ENCODE measurements at regions not wholly inside any gene's neighbourhood (a gene's known extent, or its start where the extent isn't known, plus 50 kb on each side); places are given as distances from the start of the nearest gene placed in this dataset.
"Not testable (repeated sequence)": the region's sequence is repeated elsewhere in the genome, so short reads cannot be mapped to it uniquely, and the experiment has no call there.

DNA sequence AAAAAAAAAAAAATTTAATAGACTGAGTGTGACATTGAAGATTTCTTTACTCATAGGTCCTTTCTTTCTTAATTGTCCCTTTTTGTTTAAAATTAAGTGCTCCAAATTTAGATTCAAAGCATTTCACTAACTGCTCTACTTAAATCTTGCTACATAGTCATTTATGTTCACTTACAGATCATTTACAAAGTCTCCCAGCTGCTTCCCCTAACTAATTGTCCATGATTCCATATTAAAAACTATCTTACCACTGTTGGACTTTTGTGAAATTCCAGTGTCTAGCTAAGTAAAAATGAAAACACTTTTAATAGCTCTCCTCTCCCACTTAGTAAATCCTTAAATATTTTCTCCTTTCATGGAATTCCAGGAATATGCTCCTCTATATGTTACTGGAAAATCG is 850.5 kb downstream of the NR2F1-AS1 start:
- Mint-ChIP-seq H3K27me3 (ENCODE audit: low read depth in 3 of 3) (no peaks in the 10 kb centered on the region), H3K4me3 (no peak overlapping the region), H3K4me1 (no peaks in the 10 kb centered on the region), H3K36me3 (no peaks in the 10 kb centered on the region), H3K27ac (no peak overlapping the region), H3K9me3 (peaks cover 3 to 31% (median 6%) of the 10 kb centered on the region in 6 donors)
- DNase-seq, result no peak

DNA sequence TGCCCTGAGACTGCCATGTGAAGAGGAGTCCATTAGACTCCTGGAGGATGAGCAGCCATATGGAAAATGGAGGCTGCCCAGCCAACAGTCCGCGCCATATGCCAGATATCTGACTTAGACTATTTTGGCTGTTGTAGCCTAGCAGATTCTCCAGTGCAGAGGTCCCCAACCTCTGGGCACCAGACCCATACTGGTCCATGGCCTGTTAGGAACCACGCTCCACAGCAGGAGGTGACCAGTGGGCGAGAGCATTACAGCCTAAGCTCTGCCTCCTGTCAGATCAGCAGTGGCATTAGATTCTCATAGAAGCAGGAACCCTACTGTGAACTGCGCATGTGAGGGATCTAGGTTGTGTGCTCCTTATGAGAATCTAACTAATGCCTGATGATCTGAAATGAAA is 851.9 kb downstream of the NR2F1-AS1 start:
- no peak for DNase-seq
- peaks cover 4 to 38% (median 8%) of the 10 kb centered on the region in 6 donors for H3K9me3 Mint-ChIP-seq
- H3K4me3 Mint-ChIP-seq, result no peak overlapping the region
- H3K36me3 Mint-ChIP-seq, result no peaks in the 10 kb centered on the region
- H3K27me3 Mint-ChIP-seq (ENCODE audit: low read depth in 3 of 3), result no peaks in the 10 kb centered on the region
- no peaks in the 10 kb centered on the region for H3K4me1 Mint-ChIP-seq
- H3K27ac Mint-ChIP-seq, result no peak overlapping the region

DNA sequence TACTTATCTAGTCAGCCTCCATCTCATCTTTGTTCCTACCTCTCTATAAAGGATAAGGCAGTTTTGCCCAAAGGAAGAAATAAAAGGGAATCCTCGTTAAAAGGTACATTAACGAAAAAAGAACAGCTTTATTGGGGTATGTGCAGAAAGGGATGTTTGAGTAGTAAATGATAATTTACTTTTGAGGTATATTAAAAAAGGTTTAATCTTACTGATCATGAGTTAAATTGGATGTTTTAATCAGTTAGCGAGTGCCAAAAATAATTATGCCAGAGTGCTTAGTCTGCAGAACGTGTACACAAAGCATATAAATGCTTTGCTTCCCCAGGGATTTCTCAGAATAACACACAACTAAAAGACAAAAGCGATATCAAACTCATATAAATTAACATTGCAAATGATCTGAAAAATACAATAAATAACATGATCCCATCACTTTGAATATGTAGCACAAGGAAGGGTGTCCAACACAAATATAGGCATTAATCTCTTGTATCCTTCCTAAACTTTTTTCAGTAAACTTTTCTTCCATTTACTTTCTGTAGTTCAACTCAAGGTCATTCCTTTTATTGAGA is 865.0 kb downstream of the NR2F1-AS1 start:
- DNase-seq, result no peak
- H3K27me3 Mint-ChIP-seq (ENCODE audit: low read depth in 3 of 3), result no peaks in the 10 kb centered on the region
- no peak overlapping the region for H3K4me3 Mint-ChIP-seq
- no peaks in the 10 kb centered on the region for H3K4me1 Mint-ChIP-seq
- no peaks in the 10 kb centered on the region for H3K36me3 Mint-ChIP-seq
- no peak overlapping the region for H3K27ac Mint-ChIP-seq
- H3K9me3 Mint-ChIP-seq, result peaks cover 0 to 12% (median 3%) of the 10 kb centered on the region in 6 donors

DNA sequence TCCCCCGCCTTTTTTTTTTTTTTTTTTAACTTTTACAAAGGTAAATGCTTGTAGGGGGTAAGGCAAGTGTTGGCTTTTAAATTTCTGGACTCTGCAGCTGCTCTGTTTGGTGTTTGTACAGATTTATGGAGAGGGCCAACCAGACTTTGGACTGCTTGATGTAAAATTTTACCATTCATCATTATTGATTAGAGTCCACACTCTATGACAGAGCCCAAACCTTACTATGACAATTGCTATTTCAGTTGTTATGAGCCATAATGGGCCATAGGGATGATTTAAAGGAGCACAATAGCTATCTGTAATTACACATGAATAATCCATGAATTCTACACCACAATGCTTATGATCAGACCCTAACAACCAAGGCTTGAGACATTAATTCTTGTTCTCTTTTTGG is 867.2 kb downstream of the NR2F1-AS1 start:
- H3K36me3 Mint-ChIP-seq, result no peaks in the 10 kb centered on the region
- DNase-seq, result no peak
- H3K4me3 Mint-ChIP-seq, result no peak overlapping the region
- peaks cover 0 to 13% (median 6%) of the 10 kb centered on the region in 6 donors for H3K9me3 Mint-ChIP-seq
- no peaks in the 10 kb centered on the region for H3K4me1 Mint-ChIP-seq
- H3K27me3 Mint-ChIP-seq (ENCODE audit: low read depth in 3 of 3), result no peaks in the 10 kb centered on the region
- no peak overlapping the region for H3K27ac Mint-ChIP-seq

DNA sequence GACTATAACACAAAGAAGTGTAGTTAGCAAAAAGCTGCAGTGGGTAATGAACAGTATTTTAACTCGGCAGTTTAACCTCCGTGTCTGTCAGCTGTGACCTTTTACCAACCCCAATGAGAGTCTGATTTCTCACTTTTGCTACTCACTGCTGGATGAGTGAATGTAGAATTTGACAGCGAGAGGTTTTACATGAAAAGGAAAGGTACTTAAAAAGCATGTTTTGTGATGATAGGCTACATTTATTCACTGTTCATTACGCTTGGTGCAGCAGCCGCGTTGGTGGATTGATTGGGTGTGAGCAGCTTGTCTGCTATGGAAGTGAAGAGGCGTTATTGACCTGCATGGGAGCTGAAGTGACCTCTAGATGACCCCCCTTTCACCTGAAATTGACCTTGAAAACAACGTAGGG is 867.7 kb downstream of the NR2F1-AS1 start:
- no peak overlapping the region for H3K27ac Mint-ChIP-seq
- H3K36me3 Mint-ChIP-seq, result no peaks in the 10 kb centered on the region

DNA sequence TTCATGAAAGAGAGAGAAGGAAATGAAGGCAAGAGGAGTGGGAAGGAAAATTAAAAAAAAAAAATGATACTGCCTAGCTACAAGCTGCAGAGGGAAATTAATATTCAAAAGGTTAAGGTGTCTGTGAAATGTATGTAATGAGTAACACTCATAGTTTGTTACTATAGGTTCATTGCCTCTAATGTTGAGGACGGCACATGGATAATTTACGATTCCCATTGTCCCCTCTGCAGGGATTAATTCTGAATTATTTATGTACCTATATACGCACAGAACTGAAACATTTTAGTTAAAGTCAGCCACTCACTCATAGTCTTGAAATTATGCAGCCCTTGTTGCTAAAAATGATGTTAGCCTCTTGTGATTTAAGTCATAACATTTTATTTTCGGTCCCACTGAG is 869.1 kb downstream of the NR2F1-AS1 start:
- H3K9me3 Mint-ChIP-seq, result peaks cover 0 to 21% (median 11%) of the 10 kb centered on the region in 6 donors
- H3K27me3 Mint-ChIP-seq (ENCODE audit: low read depth in 3 of 3), result no peaks in the 10 kb centered on the region
- H3K4me1 Mint-ChIP-seq, result no peaks in the 10 kb centered on the region
- DNase-seq, result no peak
- no peak overlapping the region for H3K27ac Mint-ChIP-seq
- no peak overlapping the region for H3K4me3 Mint-ChIP-seq
- H3K36me3 Mint-ChIP-seq, result no peaks in the 10 kb centered on the region

More for the DNA sequence above, 867.7 kb downstream of the NR2F1-AS1 start:
- Mint-ChIP-seq H3K9me3 (peaks cover 0 to 18% (median 8%) of the 10 kb centered on the region in 6 donors), H3K4me1 (no peaks in the 10 kb centered on the region), H3K27me3 (ENCODE audit: low read depth in 3 of 3) (no peaks in the 10 kb centered on the region), H3K4me3 (no peak overlapping the region)
- DNase-seq, result no peak

DNA sequence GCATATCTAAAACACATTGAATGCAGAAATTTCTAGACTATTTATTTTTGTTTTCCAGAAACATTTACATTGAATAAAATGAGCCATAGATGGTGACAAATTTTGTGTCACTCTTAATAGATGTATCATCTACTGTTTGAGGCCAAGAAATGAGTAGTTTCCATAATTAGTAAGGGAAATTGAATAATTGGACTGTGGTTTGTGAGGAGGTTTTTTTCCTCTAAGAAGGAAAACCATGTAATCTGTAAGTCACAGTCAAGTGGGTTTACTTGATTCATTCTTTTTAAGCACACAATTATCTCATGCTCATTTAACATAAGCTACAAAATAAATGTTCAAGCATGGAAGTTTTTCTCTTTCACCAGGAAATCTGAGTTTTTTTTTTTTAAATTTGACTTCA is 876.4 kb downstream of the NR2F1-AS1 start:
- no peaks in the 10 kb centered on the region for H3K27me3 Mint-ChIP-seq (ENCODE audit: low read depth in 3 of 3)
- peaks cover 0 to 23% (median 7%) of the 10 kb centered on the region in 6 donors for H3K9me3 Mint-ChIP-seq

DNA sequence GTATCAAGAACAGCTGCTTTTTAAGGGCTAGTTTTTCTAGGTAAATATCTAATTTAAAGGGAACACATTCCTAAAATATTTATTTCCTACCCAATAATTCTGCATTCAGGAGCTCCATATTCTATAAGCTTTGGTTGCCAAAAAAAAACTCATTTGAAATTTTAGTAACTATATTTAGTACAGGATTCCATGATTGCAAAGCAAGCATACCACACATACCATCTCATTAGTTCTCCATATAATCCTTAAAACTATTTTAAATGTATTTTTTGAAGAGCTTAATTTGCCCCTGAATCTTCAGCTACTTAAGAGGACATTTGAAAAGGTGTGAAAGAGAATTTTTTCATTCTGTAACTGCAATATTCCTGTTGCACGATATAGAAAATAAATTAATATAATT is 877.0 kb downstream of the NR2F1-AS1 start:
- no peak for DNase-seq
- no peaks in the 10 kb centered on the region for H3K27me3 Mint-ChIP-seq (ENCODE audit: low read depth in 3 of 3)
- no peak overlapping the region for H3K27ac Mint-ChIP-seq
- H3K36me3 Mint-ChIP-seq, result no peaks in the 10 kb centered on the region
- peaks cover 0 to 26% (median 8%) of the 10 kb centered on the region in 6 donors for H3K9me3 Mint-ChIP-seq
- no peaks in the 10 kb centered on the region for H3K4me1 Mint-ChIP-seq
- no peak overlapping the region for H3K4me3 Mint-ChIP-seq

More for the DNA sequence above, 876.4 kb downstream of the NR2F1-AS1 start:
- no peaks in the 10 kb centered on the region for H3K36me3 Mint-ChIP-seq
- no peak overlapping the region for H3K4me3 Mint-ChIP-seq
- no peak overlapping the region for H3K27ac Mint-ChIP-seq
- H3K4me1 Mint-ChIP-seq, result no peaks in the 10 kb centered on the region
- no peak for DNase-seq

DNA sequence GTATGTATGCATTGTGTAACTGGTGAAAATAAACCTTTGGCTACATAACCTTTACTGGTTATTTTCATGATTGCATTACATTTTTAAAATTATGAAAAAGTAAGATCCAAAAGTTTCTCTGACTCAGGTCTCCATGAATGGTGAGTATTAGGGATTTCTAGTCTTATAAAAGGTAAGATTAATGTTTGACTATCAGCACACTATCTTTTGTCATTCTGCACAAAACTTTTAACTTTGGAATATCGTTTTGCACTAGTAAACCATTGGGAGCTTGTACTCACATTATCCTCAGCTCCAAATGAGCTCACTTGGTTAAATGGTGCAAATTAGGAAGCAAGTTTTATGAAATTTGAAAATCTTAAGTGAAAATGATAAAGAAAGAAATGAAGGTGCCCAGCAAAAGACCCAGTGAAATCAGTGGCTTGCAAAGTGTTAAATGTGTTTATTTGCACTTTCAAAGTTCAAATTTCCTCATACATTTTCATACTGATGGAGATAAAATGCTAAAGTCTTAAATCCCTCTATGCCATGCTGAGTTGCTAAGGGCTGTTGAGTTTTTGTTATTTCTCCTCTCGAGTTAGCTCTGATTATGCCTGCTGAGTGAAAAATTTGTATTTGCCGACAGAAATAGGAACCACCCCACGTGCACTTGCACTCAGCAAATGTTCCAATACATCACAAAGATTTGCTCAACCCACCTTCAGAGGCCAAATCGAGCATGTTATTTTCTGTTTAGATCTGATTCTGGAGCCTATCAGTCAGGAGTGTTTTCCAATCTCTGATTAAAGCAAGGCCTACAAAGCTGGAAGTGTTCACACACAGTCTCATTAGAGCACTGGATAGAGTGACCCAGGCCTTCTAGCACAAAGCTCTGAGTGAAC is 885.7 kb downstream of the NR2F1-AS1 start:
- Mint-ChIP-seq H3K27ac (no peak overlapping the region), H3K27me3 (ENCODE audit: low read depth in 3 of 3) (peaks cover 0 to 2% (median 0%) of the 10 kb centered on the region in 3 donors), H3K9me3 (peaks cover 0 to 23% (median 5%) of the 10 kb centered on the region in 6 donors), H3K36me3 (no peaks in the 10 kb centered on the region), H3K4me3 (no peak overlapping the region), H3K4me1 (no peaks in the 10 kb centered on the region)
- DNase-seq, result no peak

DNA sequence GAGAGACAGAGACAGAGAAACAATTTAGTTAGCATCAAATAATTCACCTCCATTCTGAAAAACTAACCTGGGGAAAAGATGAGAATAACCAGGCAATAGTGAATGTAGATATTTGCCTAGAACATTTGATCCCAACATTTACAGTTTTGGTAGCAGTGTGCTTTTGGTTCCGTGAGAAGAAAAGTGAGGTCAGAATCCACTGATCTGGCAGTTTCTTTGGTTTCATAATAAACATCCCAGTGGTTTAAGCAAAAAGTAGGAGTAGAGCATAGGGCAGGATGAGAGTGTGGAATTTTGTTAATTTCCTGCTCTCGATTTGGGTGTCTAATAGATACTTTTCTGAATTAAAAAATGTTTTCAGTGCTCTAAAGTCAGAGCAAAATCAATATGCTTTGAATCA is 887.0 kb downstream of the NR2F1-AS1 start:
- DNase-seq, result no peak
- no peak overlapping the region for H3K27ac Mint-ChIP-seq
- no peak overlapping the region for H3K4me3 Mint-ChIP-seq
- H3K4me1 Mint-ChIP-seq, result no peaks in the 10 kb centered on the region
- H3K9me3 Mint-ChIP-seq, result peaks cover 0 to 26% (median 6%) of the 10 kb centered on the region in 6 donors
- H3K36me3 Mint-ChIP-seq, result no peaks in the 10 kb centered on the region
- peaks cover 0 to 2% (median 0%) of the 10 kb centered on the region in 3 donors for H3K27me3 Mint-ChIP-seq (ENCODE audit: low read depth in 3 of 3)

DNA sequence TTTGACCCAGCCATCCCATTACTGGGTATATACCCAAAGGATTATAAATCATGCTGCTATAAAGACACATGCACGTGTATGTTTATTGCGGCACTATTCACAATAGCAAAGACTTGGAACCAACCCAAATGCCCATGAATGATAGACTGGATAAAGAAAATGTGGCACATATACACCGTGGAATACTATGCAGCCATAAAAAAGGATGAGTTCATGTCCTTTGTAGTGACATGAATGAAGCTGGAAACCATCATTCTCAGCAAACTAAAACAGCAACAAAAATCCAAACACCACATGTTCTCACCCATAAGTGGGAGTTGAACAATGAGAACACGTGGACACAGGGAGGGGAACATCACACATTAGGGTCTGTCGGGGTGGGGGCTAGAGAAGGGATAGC is 889.1 kb downstream of the NR2F1-AS1 start:
- peaks cover 0 to 32% (median 11%) of the 10 kb centered on the region in 6 donors for H3K9me3 Mint-ChIP-seq
- not testable (repeated sequence) for DNase-seq; H3K4me1 Mint-ChIP-seq; H3K27me3 Mint-ChIP-seq (ENCODE audit: low read depth in 3 of 3); H3K36me3 Mint-ChIP-seq; H3K4me3 Mint-ChIP-seq; H3K27ac Mint-ChIP-seq

DNA sequence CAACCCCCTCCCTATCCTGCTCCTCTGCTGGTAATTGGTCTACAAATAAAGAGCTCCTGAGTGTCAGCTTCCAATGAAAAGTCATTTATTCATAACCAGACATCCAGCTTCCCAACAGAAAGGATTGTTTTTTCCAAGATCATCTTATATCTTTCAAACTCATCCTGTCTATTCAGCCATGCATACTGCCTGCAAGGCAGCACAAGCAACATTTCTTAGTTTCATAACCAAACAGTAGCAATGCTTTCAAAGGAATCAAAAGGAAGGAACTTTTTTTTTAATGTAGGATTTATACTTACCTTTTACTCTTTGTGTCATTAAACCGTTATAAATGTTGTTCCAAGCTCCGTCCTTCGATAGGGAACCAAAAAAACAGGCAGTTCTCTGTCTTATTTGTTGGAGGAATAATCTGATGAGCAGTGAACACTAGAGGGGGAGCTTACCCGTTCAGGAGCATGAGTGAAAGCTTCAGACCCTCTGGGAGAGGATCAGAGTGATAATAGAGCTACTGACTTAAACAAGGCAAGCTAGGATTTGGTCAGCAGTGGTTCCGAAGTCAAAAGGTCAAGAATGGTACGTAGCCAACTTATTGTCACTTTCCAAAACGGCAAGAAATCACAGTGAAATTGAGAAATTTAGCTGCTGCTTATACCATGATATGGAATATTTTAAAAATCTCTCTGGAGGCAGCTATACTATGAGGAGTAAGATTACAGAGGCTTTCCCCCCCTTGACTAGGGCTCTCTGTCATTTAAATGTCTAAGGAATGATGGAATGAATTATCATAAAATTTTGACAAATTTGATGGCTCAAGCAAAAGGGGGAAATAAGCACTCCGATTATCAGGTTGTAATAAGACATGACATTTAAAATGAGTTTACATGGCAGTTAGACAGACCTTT is 892.9 kb downstream of the NR2F1-AS1 start:
- DNase-seq, result no peak
- Mint-ChIP-seq H3K4me3 (no peak overlapping the region), H3K36me3 (no peaks in the 10 kb centered on the region), H3K9me3 (peaks cover 2 to 42% (median 19%) of the 10 kb centered on the region in 6 donors), H3K27ac (no peak overlapping the region), H3K27me3 (ENCODE audit: low read depth in 3 of 3) (peaks cover 0 to 2% (median 0%) of the 10 kb centered on the region in 3 donors), H3K4me1 (no peaks in the 10 kb centered on the region)

DNA sequence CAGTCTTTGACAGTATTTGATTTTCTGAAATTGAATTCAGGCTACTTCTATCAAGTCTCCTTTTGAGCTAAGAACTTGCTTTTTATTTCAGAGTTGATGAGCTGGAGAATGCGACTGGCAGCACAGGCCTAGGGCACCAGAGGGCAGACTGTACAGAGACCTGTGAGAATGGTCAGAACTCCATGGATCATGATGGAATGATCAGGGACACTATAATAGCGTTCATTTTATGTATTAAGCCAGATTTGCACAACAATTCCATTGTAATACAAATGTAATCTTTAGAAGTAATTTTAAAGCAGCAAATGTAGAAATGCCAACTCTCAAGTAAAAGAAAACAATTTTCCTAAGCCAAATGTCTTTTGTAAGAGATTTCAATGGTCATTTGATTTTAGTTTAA is 902.4 kb downstream of the NR2F1-AS1 start:
- no peak for DNase-seq
- H3K9me3 Mint-ChIP-seq, result peaks cover 1 to 19% (median 6%) of the 10 kb centered on the region in 6 donors
- H3K4me3 Mint-ChIP-seq, result no peak overlapping the region
- H3K36me3 Mint-ChIP-seq, result no peaks in the 10 kb centered on the region
- peaks cover 0 to 3% (median 2%) of the 10 kb centered on the region in 3 donors for H3K27me3 Mint-ChIP-seq (ENCODE audit: low read depth in 3 of 3)
- H3K27ac Mint-ChIP-seq, result no peak overlapping the region
- H3K4me1 Mint-ChIP-seq, result no peaks in the 10 kb centered on the region

Data from immature natural killer cell (primary cell).